ENCODE measurements at regions not wholly inside any gene's neighbourhood (a gene's known extent, or its start where the extent isn't known, plus 50 kb on each side); places are given as distances from the start of the nearest gene placed in this dataset.

- Histone ChIP-seq H3K36me3 (replicated peaks in 1 of 2; ENCODE audit: control insufficient read depth in 1 of 2, insufficient read depth in 2 of 2, low read length in 2 of 2) (no peaks in the 10 kb centered on the region), H4K20me1 (ENCODE audit: insufficient read depth, low read length) (no peaks in the 10 kb centered on the region), H3K79me2 (ENCODE audit: insufficient read depth, low read length) (no peaks in the 10 kb centered on the region), H2AFZ (ENCODE audit: low read length) (no peak overlapping the region), H3K27me3 (ENCODE audit: control insufficient read depth in 1 of 2, insufficient read depth in 2 of 2, low read length in 2 of 2) (peaks cover 0 to 3% of the 10 kb centered on the region in 2 experiments; a peak in 1 of 5 replicates), H3K9me3 (ENCODE audit: low read length) (no peaks in the 10 kb centered on the region), H3K4me3 (replicated peaks in 1 of 3; ENCODE audit: insufficient read depth in 1 of 3, low read depth in 2 of 3, low read length in 3 of 3) (no peak overlapping the region), H3K4me1 (ENCODE audit: insufficient read depth, low read length) (no peaks in the 10 kb centered on the region), H3K9ac (ENCODE audit: insufficient read depth, low read depth, low read length) (no peak overlapping the region), H3K27ac (ENCODE audit: extremely low read length, insufficient read depth, low read length) (no peak overlapping the region), H3K4me2 (ENCODE audit: low read depth, low read length) (no peak overlapping the region)
- ATAC-seq: no peak
- intact Hi-C loops (cut with micrococcal nuclease; ENCODE audit: unreplicated experiment) (no loop called here), in situ Hi-C loops (cut with HindIII; ENCODE audit: extremely low pct_ligation_motif_present, low pct_unique_long_range_greater_than_20kb) (no loop called here)
- BruUV-seq (replicated peaks): no TSS peak
- ChIA-PET POLR2A (no interaction called here), CTCF (ENCODE audit: low intra/inter-chr PET ratio, low total read pairs) (no interaction called here)
- TF ChIP-seq, protein P1, sequence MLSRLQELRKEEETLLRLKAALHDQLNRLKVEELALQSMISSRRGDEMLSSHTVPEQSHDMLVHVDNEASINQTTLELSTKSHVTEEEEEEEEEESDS (CRISPR knock-in tag; IDR thresholded peaks at IDR 0.05; ENCODE audit: borderline replicate concordance): no peak
- TF ChIP-seq KLF13 (CRISPR knock-in tag; IDR thresholded peaks at IDR 0.05): no peak
- TF ChIP-seq MED1 (CRISPR knock-in tag; IDR thresholded peaks at IDR 0.05): no peak
- no peak for TF ChIP-seq YY1 (IDR thresholded peaks at IDR 0.05; ENCODE audit: insufficient read depth, insufficient replicate concordance, low read depth, low read length)
- TF ChIP-seq NCOA2 (CRISPR knock-in tag; IDR thresholded peaks at IDR 0.05): no peak
- TF ChIP-seq ZNF646 (CRISPR knock-in tag; IDR thresholded peaks at IDR 0.05): no peak
- TF ChIP-seq ZNF749 (CRISPR knock-in tag; IDR thresholded peaks at IDR 0.05; ENCODE audit: borderline replicate concordance): no peak
- no peak for TF ChIP-seq POLR2AphosphoS5 (IDR thresholded peaks at IDR 0.05; ENCODE audit: low read depth, low read length)
- no peak for TF ChIP-seq TEAD2 (CRISPR knock-in tag; IDR thresholded peaks at IDR 0.05)
- no peak for TF ChIP-seq ZNF678 (CRISPR knock-in tag; IDR thresholded peaks at IDR 0.05)
- no peak for TF ChIP-seq NR1H2 (CRISPR knock-in tag; IDR thresholded peaks at IDR 0.05; ENCODE audit: borderline replicate concordance, low read depth)
- TF ChIP-seq ZNF614 (CRISPR knock-in tag; IDR thresholded peaks at IDR 0.05; ENCODE audit: borderline replicate concordance): no peak
- no peak for TF ChIP-seq ZNF205 (CRISPR knock-in tag; IDR thresholded peaks at IDR 0.05)
- no peak for TF ChIP-seq SNAPC2 (CRISPR knock-in tag; IDR thresholded peaks at IDR 0.05)
- WGBS (ENCODE audit: low lambda C conversion rate): 0% methylated on average over 2 of the region's 2 CpGs
- FAIRE-seq: no peak
- DNase-seq (ENCODE audit: low spot score): no peak
Observed at GRCh38 chr4:187307131-187307530, 583.5 kb upstream of the FAT1 start.
